Stomach (tissue), 8 donors: ENCODE measurements at regions not wholly inside any gene's neighbourhood (a gene's known extent, or its start where the extent isn't known, plus 50 kb on each side); places are given as distances from the start of the nearest gene placed in this dataset.

Experiments
- DNase-seq, 2 donors: peaks; one replicate each; pipeline versions ENCODE4 v3.0.0 to v3.0.0-alpha.2; 2013 to 2019
- H3K27ac ChIP-seq, 5 donors: fragments of 200-600 bp in 4 of 5; sonication (generic) in 4 of 5; one replicate each; pipeline ENCODE4 v1.5.1; 2013 to 2019; ENCODE audit warnings: mild to moderate bottlenecking in 1 of 5, moderate library complexity in 1 of 5
- H3K27me3 ChIP-seq, 3 donors: fragments of 200-600 bp; sonication (generic); one replicate each; pipeline ENCODE4 v1.5.1; 2017 to 2019; ENCODE audit warnings: mixed run types in 1 of 3
- H3K36me3 ChIP-seq, 4 donors: fragments of 200-600 bp; sonication (generic); 1 replicate in 3 of 4; 2 replicates in 1 of 4; pipeline ENCODE4 v1.5.1; 2016 to 2019
- H3K4me1 ChIP-seq, 4 donors: fragments of 200-600 bp; sonication (generic); one replicate each; pipeline ENCODE4 v1.5.1; 2016 to 2019
- H3K4me3 ChIP-seq, 4 donors: fragments of 200-600 bp; sonication (generic) in 3 of 4; one replicate each; pipeline ENCODE4 v1.5.1; 2016 to 2019; ENCODE audit warnings: mild to moderate bottlenecking in 1 of 4
- H3K9me3 ChIP-seq, 4 donors: fragments of 200-600 bp; sonication (generic); one replicate each; pipeline ENCODE4 v1.5.1; 2016 to 2019
- EP300 ChIP-seq: sonication (generic); formaldehyde crosslinking; IDR thresholded peaks from one replicate; pipeline ENCODE4 v1.6.1; 2017; ENCODE audit warnings: antibody characterized with exemption
- POLR2A ChIP-seq, 4 donors: fragments of 450-650 bp; IDR thresholded peaks; one replicate each; pipeline ENCODE4 v1.6.1; 2016; ENCODE audit warnings: antibody characterized with exemption in 4 of 4, control low read depth in 2 of 4, mild to moderate bottlenecking in 1 of 4, moderate library complexity in 1 of 4
- POLR2AphosphoS5 ChIP-seq, 3 donors: sonication (generic); formaldehyde crosslinking; IDR thresholded peaks; one replicate each; pipeline ENCODE4 v1.6.1; 2016; ENCODE audit warnings: antibody characterized with exemption in 3 of 3
- WGBS, 5 donors: extraction: QIAGEN DNeasy Blood & Tissue Kit in 3 of 5; methylation state at CpG; one replicate each; pipeline versions ENCODE4 v1.1.5 to v1.1.7; 2013 to 2018; 5-methylcytosine and 5-hydroxymethylcytosine counted together
- intact Hi-C: fragments of 100-400 bp; cut with DNase I; formaldehyde crosslinking; loops from one replicate; pipeline ENCODE4 v1.15.1; 2023; ENCODE audit warnings: low total_unique reads
- TF ChIP-seq, protein P1 (sequence below), 7 experiments: fragments of 450-650 bp in 4 of 7; fragments of 200-600 bp in 3 of 7; sonication (generic) in 3 of 7; IDR thresholded peaks; one replicate each; pipeline ENCODE4 v1.5.1; 2016 to 2019; ENCODE audit warnings: antibody characterized with exemption in 7 of 7, control low read depth in 2 of 7, mild to moderate bottlenecking in 1 of 7
- donor health status: healthy with polysubstance abuse.
- donor health status: Bipolar disorder and iron deficiency.
- donor health status: healthy.

DNA sequence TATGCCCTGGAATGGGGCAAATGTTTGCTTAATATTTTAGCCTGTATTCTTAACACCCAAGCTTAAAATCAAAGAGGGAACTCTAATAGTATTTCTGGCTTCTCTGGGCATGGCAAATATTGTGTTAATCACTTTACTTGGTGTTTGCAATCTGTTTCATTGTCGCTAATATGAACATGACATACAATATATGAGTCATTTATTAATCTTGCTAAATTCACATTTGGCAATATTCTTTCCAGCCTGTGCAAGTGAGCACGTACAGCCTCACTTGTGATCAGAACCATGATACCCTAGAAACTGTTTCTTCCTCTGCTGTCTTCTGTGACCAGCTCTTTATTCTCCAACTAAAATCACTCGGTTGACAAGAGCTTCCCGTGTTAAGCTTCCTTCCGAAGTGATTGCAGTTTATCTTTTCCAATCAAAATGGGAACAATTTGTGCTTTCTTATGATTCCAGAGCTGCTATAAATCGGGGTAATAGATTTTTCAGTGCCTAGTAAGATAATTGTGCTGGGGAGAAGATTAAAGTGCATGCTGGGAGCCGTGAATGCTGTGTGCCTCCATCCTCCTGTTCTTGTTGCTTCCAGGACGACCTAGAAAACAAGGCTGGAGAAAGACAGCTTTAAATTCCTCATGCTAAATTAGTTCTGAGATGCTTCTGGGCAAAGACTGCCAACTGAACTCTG is 153.0 kb upstream of the TMTC4 start:
- H3K9me3 ChIP-seq = peaks cover 0 to 17% (median 4%) of the 10 kb centered on the region in 4 donors
- H3K4me3 ChIP-seq = no peak overlapping the region
- H3K36me3 ChIP-seq = no peaks in the 10 kb centered on the region
- DNase-seq = no peak
- H3K4me1 ChIP-seq = peaks cover 0 to 19% (median 0%) of the 10 kb centered on the region in 4 donors
- H3K27ac ChIP-seq = no peak overlapping the region
- intact Hi-C loops = no loop called here
- 22 to 39% (median 25%) methylated on average over 8 of the region's 8 CpGs for WGBS, 5 donors
- no peaks in the 10 kb centered on the region for H3K27me3 ChIP-seq
- TF ChIP-seq POLR2A (IDR thresholded peaks at IDR 0.05) = no peak
- TF ChIP-seq, protein P1, sequence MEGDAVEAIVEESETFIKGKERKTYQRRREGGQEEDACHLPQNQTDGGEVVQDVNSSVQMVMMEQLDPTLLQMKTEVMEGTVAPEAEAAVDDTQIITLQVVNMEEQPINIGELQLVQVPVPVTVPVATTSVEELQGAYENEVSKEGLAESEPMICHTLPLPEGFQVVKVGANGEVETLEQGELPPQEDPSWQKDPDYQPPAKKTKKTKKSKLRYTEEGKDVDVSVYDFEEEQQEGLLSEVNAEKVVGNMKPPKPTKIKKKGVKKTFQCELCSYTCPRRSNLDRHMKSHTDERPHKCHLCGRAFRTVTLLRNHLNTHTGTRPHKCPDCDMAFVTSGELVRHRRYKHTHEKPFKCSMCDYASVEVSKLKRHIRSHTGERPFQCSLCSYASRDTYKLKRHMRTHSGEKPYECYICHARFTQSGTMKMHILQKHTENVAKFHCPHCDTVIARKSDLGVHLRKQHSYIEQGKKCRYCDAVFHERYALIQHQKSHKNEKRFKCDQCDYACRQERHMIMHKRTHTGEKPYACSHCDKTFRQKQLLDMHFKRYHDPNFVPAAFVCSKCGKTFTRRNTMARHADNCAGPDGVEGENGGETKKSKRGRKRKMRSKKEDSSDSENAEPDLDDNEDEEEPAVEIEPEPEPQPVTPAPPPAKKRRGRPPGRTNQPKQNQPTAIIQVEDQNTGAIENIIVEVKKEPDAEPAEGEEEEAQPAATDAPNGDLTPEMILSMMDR (IDR thresholded peaks at IDR 0.05) = no peak
- TF ChIP-seq EP300 = no peak
- no peak for TF ChIP-seq POLR2AphosphoS5 (IDR thresholded peaks at IDR 0.05)

DNA sequence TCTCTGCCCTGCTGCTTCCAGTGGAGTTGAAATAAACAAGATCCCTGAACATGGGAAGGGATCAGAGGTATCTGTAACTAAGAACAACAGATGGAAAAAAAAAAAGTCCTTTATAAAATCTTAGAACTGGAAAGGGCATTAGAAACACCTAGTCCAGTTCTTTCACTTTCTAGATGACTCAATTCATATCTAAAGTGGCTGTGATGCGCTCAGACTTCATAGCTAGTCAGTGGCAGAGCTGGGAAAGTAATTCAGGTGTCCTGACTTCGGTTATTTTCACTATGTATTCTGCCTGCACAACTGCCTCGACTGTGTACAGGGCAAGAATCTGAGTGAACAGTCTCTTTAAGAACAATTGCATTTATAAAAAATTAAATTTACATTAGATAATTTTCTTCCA is 151.8 kb upstream of the TMTC4 start:
- DNase-seq = no peak
- H3K4me3 ChIP-seq = no peak overlapping the region
- intact Hi-C loops = no loop called here
- H3K9me3 ChIP-seq = peaks cover 0 to 17% (median 4%) of the 10 kb centered on the region in 4 donors
- 30 to 48% (median 33%) methylated on average over 3 of the region's 3 CpGs for WGBS, 5 donors
- peaks cover 0 to 19% (median 0%) of the 10 kb centered on the region in 4 donors for H3K4me1 ChIP-seq
- TF ChIP-seq EP300 (no peak), POLR2AphosphoS5 (IDR thresholded peaks at IDR 0.05) (no peak), POLR2A (IDR thresholded peaks at IDR 0.05) (no peak)
- TF ChIP-seq, protein P1 (IDR thresholded peaks at IDR 0.05) = no peak
- H3K27ac ChIP-seq = no peak overlapping the region
- no peaks in the 10 kb centered on the region for H3K36me3 ChIP-seq
- no peaks in the 10 kb centered on the region for H3K27me3 ChIP-seq

DNA sequence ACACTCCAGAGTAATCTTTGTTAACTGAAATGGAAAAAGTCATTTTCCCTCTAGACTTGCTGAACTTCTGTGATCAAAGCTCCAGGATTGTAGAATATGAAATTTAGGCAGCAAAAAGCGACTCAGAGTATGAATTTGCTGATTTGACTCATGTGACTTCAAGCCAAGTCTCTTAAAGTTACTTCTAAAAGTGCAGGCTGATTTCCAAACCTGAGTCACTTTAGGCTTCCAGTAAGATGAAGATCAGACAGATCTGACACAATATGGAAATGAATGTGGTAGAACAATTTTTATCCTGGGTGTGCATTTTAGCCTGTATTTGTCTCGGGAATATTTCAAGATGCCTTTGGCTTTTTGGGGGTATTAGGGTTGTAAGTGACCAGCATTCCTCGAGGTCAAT is 151.0 kb upstream of the TMTC4 start:
- no peak for TF ChIP-seq POLR2AphosphoS5 (IDR thresholded peaks at IDR 0.05)
- no peak for TF ChIP-seq POLR2A (IDR thresholded peaks at IDR 0.05)
- TF ChIP-seq, protein P1 (IDR thresholded peaks at IDR 0.05) = no peak
- TF ChIP-seq EP300 = no peak

DNA sequence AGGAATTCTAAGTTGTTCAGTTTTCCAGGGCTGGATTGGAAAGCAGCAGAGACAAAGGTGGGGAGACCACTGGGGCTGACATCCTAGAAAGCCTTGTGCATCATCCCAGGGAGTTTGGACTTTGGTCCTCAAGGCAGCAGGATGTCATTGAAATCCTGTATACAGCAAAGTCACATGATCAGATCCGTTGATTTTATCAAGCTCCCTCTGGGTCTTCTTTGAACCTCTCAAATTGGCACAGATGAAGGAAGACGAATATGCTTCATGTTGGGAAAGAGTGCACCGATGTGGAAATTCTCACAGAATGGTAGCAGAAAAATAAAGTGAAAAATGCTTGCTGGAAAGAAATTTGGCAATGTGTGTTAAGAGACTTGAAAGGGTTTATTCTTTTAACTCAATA is 149.8 kb upstream of the TMTC4 start:
- intact Hi-C loops = no loop called here
- no peaks in the 10 kb centered on the region for H3K36me3 ChIP-seq
- no peak overlapping the region for H3K4me3 ChIP-seq
- peaks cover 0 to 19% (median 0%) of the 10 kb centered on the region in 4 donors for H3K4me1 ChIP-seq
- peaks cover 0 to 11% (median 4%) of the 10 kb centered on the region in 4 donors for H3K9me3 ChIP-seq
- H3K27me3 ChIP-seq = no peaks in the 10 kb centered on the region
- H3K27ac ChIP-seq = no peak overlapping the region
- DNase-seq = no peak
- 44 to 57% (median 49%) methylated on average over 3 of the region's 3 CpGs for WGBS, 5 donors
- TF ChIP-seq, protein P1 (IDR thresholded peaks at IDR 0.05) = no peak
- TF ChIP-seq POLR2A (IDR thresholded peaks at IDR 0.05) = no peak
- TF ChIP-seq EP300 = no peak
- TF ChIP-seq POLR2AphosphoS5 (IDR thresholded peaks at IDR 0.05) = no peak

More for the DNA sequence above, 151.0 kb upstream of the TMTC4 start:
- Histone ChIP-seq H3K27ac (no peak overlapping the region), H3K36me3 (no peaks in the 10 kb centered on the region), H3K9me3 (peaks cover 0 to 17% (median 4%) of the 10 kb centered on the region in 4 donors), H3K27me3 (no peaks in the 10 kb centered on the region), H3K4me3 (no peak overlapping the region), H3K4me1 (peaks cover 0 to 19% (median 0%) of the 10 kb centered on the region in 4 donors)
- 49 to 69% (median 61%) methylated on average over 3 of the region's 3 CpGs for WGBS, 5 donors
- DNase-seq = no peak
- intact Hi-C loops = no loop called here
